AG20443 (cell line): ENCODE measurements at regions not wholly inside any gene's neighbourhood (a gene's known extent, or its start where the extent isn't known, plus 50 kb on each side); places are given as distances from the start of the nearest gene placed in this dataset.
"Not testable (repeated sequence)": the region's sequence is repeated elsewhere in the genome, so short reads cannot be mapped to it uniquely, and the experiment has no call there.

ENCODE experiments used
- DNase-seq: peaks from one replicate; pipeline ENCODE4 v3.0.0; 2012; ENCODE audit warnings: low spot score, mixed read lengths

GRCh38 chr15:24509714-24510113, 165.9 kb upstream of the NPAP1 start:
- DNase-seq, result not testable (repeated sequence)

- not testable (repeated sequence) for DNase-seq
Measured at GRCh38 chr15:24511598-24511997, 164.0 kb upstream of the NPAP1 start.

- not testable (repeated sequence) for DNase-seq
Measured at GRCh38 chr15:24518772-24519171, 156.8 kb upstream of the NPAP1 start.

- DNase-seq, result not testable (repeated sequence)
Measured at GRCh38 chr15:24531235-24531634, 144.3 kb upstream of the NPAP1 start.

- DNase-seq, result not testable (repeated sequence)
Measured at GRCh38 chr15:24534032-24534431, 141.5 kb upstream of the NPAP1 start.

GRCh38 chr15:24557281-24557680, 118.3 kb upstream of the NPAP1 start:
- DNase-seq, result not testable (repeated sequence)

- no peak for DNase-seq
Measured at GRCh38 chr15:24607636-24608035, 67.9 kb upstream of the NPAP1 start.

- no peak for DNase-seq
Measured at GRCh38 chr15:24617646-24618045, 57.9 kb upstream of the NPAP1 start.

GRCh38 chr15:24621630-24622215, 53.9 kb upstream of the NPAP1 start:
- DNase-seq, result no peak
